Mucosa of descending colon (tissue), 3 donors: ENCODE measurements at regions not wholly inside any gene's neighbourhood (a gene's known extent, or its start where the extent isn't known, plus 50 kb on each side); places are given as distances from the start of the nearest gene placed in this dataset.
"Not testable (repeated sequence)": the region's sequence is repeated elsewhere in the genome, so short reads cannot be mapped to it uniquely, and the experiment has no call there.

Experiments used
- ATAC-seq: fragments of 200-7000 bp; cut with Tn5 transposase; one replicate; pipeline ENCODE4 v1.9.1; 2020; ENCODE audit warnings: mild to moderate bottlenecking, moderate library complexity
- DNase-seq, 3 donors: peaks; one replicate each; pipeline ENCODE4 v3.0.0-alpha.2; 2020
- H3K36me3 ChIP-seq: fragments of 200-600 bp; one replicate; pipeline ENCODE4 v1.8.0; 2021; ENCODE audit warnings: low read depth, mild to moderate bottlenecking
- H3K4me1 ChIP-seq: fragments of 200-600 bp; one replicate; pipeline ENCODE4 v1.8.0; 2021; ENCODE audit warnings: low read depth, mild to moderate bottlenecking
- H3K4me3 ChIP-seq: fragments of 200-600 bp; one replicate; pipeline ENCODE4 v1.8.0; 2021; ENCODE audit warnings: mild to moderate bottlenecking
- H3K9me3 ChIP-seq: fragments of 200-600 bp; one replicate; pipeline ENCODE4 v1.8.0; 2021; ENCODE audit warnings: mild to moderate bottlenecking
- intact Hi-C, 2 donors: fragments of 100-400 bp; cut with DNase I in 1 of 2; cut with micrococcal nuclease in 1 of 2; formaldehyde crosslinking; loops; one replicate each; pipeline versions ENCODE4 v1.11.0 to v1.11.1; 2022; cut with DNase I, micrococcal nuclease
- donor health status: DM: no; HTN: no; CAD: no; lungs with moderate emphysema.
- donor health status: DM: no; HTN: no; CAD: no.
- donor health status: DM: no; HTN: yes; CAD: no.

DNA sequence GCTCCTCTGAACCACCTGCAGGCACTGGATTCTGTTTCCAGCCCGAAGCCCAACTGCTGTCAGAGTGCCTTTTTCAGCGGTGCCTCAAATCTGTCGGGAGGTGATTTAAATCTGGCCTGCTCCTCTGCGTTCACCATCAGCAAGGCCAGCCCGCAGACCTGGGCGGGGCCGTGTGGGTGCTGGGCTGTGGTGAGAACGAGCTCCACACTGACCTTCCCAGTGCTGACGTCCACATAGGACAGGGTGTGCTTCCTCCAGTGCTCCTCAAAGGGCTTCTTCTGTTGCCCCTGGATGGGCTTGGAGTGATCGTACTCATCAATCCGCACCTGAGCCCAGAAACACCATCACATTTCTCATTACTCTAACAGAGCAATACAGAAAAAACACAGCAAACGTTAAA lies 56.9 kb upstream of the TNK2 start:
- DNase-seq: peak in 1 of 3 donors; percentile 48
- H3K4me3 ChIP-seq, H3K4me1 ChIP-seq, H3K9me3 ChIP-seq, intact Hi-C loops, H3K36me3 ChIP-seq: not testable (repeated sequence)
- peak; percentile 77 for ATAC-seq

DNA sequence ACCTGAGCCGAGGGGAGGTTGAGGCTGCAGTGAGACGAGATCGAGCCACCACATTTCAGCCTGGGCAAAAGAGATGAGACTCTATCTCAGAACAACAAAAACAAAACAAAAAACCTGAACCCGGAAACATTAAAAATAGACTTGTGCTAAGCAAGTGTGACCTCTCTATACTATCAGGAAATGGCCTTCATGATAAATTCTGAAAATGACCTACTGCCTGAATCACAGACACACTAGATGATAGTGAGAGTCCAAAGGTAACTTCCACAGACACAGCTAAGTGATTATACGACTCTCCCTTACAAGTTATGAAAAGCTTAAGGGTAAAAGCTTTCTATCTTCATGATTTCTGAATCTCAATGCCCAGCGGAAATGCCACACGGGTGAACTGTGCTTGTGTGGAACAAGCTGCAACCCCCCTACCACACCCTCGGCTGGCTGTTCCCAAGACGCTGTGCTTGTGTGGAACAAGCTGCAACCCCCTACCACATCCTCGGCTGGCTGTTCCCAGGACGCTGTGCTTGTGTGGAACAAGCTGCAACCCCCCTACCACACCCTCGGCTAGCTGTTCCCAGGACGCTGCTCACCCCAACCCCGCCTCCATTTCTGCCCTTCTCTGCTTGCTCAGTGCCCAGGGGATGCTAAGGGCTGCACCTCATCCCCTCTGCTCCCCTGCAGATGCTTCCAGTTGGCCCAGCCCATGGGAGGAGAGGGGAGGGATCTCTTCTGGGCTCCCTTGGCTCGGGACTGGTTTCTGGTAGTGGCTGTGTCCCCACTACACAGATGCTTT lies 56.2 kb upstream of the TNK2 start:
- H3K9me3 ChIP-seq, H3K4me3 ChIP-seq, H3K36me3 ChIP-seq, H3K4me1 ChIP-seq, intact Hi-C loops: not testable (repeated sequence)
- DNase-seq (peak in 1 of 3 donors; percentile 43), ATAC-seq (peak; percentile 84)

DNA sequence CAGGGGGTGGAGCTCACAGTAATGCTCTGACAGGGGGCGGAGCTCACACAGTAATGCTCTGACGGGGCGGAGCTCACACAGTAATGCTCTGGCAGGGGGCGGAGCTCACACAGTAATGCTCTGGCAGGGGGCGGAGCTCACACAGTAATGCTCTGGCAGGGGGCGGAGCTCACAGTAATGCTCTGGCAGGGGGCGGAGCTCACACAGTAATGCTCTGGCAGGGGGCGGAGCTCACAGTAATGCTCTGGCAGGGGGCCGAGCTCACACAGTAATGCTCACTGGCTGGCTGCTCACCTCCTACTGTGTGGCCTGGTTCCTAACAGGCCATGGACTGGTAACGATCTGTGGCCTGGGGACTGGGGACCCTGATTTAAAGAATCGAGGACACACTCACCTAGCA lies 53.9 kb upstream of the TNK2 start:
- H3K36me3 ChIP-seq, ATAC-seq, H3K4me3 ChIP-seq, intact Hi-C loops, H3K4me1 ChIP-seq, H3K9me3 ChIP-seq: not testable (repeated sequence)
- peak in 1 of 3 donors; percentile 50 for DNase-seq

DNA sequence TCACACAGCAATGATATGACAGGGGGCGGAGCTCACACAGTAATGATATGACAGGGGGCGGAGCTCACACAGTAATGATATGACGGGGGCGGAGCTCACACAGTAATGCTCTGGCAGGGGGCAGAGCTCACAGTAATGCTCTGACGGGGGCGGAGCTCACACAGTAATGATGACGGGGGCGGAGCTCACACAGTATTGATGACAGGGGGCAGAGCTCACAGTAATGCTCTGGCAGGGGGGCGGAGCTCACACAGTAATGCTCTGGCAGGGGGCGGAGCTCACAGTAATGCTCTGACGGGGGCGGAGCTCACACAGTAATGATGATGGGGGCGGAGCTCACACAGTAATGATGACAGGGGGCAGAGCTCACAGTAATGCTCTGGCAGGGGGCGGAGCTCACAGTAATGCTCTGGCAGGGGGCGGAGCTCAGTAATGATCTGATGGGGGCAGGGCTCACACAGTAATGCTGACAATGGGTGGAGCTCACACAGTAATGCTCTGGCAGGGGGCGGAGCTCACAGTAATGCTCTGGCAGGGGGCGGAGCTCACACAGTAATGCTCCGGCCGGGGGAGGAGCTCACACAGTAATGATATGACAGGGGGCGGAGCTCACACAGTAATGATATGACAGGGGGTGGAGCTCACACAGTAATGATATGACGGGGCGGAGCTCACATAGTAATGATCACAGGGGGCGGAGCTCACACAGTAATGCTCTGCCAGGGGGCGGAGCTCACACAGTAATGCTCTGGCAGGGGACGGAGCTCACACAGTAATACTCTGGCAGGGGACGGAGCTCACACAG lies 52.8 kb upstream of the TNK2 start:
- DNase-seq: peak in 2 of 3 donors; percentile 32 to 51
- H3K4me1 ChIP-seq, intact Hi-C loops, ATAC-seq, H3K9me3 ChIP-seq, H3K4me3 ChIP-seq, H3K36me3 ChIP-seq: not testable (repeated sequence)

DNA sequence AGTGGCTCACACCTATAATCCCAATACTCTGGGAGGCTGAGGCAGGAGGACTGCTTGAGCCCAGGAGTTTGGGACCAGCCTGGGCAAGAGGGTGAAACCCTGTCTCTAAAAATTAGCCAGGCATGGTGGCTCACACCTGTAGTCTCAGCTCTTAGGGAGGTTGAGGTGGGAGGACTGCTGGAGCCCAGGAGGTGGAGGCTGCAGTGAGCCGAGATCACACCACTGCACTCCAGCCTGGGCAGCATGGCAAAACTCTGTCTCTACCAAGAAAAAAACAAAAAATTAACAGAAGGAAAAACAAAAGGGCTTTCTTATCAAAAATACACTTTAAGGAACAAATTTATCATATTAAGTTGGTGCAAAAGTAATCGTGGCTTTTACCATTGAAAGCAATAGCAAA lies 51.8 kb upstream of the TNK2 start:
- DNase-seq, ATAC-seq, H3K4me1 ChIP-seq, intact Hi-C loops, H3K9me3 ChIP-seq, H3K36me3 ChIP-seq, H3K4me3 ChIP-seq: not testable (repeated sequence)

DNA sequence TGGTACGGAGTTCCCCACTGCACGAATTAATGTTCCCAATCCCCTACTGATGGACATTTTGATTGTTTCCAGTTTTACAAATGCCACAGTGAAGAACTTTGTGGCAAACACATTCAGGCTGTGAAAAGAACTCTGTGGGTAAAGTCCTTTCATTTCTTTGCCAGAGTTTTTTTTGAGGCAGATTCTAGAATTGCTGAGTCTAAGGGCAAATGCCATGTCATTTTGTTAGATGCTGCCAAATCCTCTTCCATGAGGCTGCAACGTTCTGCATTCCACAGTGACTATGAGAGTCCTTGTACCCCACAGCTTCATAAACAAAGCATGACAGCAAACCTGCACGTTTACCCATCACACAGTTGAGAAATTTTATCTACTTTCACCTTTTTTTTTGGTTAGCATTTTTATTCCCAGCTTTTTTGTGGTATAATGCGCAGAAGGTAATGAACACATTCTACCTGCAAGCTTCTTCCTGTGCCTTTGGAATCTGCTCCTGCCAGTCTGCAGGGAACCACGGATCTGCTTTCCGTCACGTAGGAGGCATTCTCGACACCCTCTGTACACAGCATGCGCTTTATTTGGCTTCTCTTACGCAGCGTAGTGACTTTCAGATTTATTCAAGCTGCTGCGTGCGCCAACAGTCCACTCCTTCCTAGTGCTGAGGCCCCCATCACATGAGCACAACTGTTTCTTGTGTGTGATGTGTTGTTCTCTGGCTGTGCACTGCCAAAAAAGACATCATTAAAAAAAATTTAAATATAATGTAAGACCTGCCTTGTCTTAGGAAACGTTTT lies 51.2 kb upstream of the TNK2 start:
- H3K9me3 ChIP-seq, DNase-seq, H3K4me3 ChIP-seq, intact Hi-C loops, H3K36me3 ChIP-seq, H3K4me1 ChIP-seq, ATAC-seq: not testable (repeated sequence)

DNA sequence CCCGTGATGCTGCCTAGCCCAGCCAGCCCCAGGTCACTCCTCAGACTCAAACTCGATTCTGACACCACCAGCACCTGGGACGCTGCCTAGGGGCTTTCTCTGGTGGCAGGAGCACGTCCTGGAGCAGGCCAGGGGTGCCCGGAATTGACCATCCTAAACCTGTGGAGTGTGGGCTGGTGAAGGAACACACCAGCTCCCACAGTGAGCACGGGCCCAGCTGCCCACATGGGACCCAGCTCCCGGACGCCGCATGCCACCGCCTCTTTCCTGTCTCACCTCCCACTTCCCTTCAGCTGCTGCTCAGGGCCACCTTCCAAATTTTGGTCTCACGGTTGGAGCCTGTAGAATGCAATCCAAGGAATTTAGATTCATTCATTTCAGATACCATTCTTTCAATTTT lies 50.4 kb upstream of the TNK2 start:
- intact Hi-C loops, H3K36me3 ChIP-seq, ATAC-seq, DNase-seq, H3K9me3 ChIP-seq, H3K4me3 ChIP-seq, H3K4me1 ChIP-seq: not testable (repeated sequence)
